Neural progenitor cell (in vitro differentiated cells): ENCODE measurements at regions not wholly inside any gene's neighbourhood (a gene's known extent, or its start where the extent isn't known, plus 50 kb on each side); places are given as distances from the start of the nearest gene placed in this dataset.

Source experiments
- CTCF ChIP-seq: fragments of 200-600 bp; sonication (generic); IDR thresholded peaks from 2 replicates; pipeline ENCODE4 v1.5.1; 2017; ENCODE audit warnings: antibody characterized with exemption, mild to moderate bottlenecking
- EZH2 ChIP-seq: fragments of 200-600 bp; sonication (generic); IDR thresholded peaks from 2 replicates; pipeline ENCODE4 v1.6.1; 2017; ENCODE audit warnings: antibody characterized with exemption, mild to moderate bottlenecking, moderate library complexity

GRCh38 chr7:16984375-16984774, 102.6 kb upstream of the AGR3 start:
- TF ChIP-seq CTCF (no peak), EZH2 (no peak)
